NCI-H1930 (cell line): ENCODE measurements at regions not wholly inside any gene's neighbourhood (a gene's known extent, or its start where the extent isn't known, plus 50 kb on each side); places are given as distances from the start of the nearest gene placed in this dataset.
"Not testable (repeated sequence)": the region's sequence is repeated elsewhere in the genome, so short reads cannot be mapped to it uniquely, and the experiment has no call there.

Source experiments
- DNase-seq, 2 experiments: peaks; one replicate each; lab custom pipeline; 2025; lab: John Stamatoyannopoulos, UW

DNA sequence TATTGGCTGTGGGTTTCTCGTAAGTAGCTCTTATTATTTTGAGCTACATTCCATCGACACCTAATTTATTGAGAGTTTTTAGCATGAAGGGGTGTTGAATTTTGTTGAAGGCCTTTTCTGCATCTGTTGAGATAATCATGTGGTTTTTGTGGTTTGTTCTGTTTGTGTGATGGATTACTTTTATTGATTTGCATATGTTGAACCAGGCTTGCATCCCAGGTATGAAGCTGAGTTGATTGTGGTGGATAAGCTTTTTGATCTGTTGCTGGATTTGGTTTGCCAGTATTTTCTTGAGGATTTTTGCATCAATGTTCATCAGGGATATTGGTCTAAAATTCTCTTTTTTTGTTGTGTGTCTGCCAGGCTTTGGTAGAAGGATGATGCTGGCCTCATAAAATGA lies 301.5 kb downstream of the BCKDHB start:
- DNase-seq, result not testable (repeated sequence)

DNA sequence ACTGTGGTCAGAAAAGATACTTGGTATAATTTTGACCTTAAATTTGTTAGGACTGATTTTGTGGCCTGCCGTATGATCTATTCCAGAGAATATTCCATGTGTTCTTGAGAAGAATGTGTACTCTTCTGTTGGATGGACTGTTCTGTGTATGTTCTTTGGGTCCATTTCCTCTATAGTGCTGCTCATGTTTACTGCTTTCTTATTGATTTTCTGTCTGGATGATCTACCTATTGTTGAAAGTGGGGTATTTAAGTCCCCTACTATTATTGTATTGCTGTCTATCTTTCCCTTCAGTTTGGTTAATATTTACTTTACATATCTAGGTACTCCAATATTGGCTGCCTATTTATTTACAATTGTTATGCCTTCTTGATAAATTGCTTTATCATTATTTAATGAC lies 298.4 kb downstream of the BCKDHB start:
- no peak for DNase-seq

DNA sequence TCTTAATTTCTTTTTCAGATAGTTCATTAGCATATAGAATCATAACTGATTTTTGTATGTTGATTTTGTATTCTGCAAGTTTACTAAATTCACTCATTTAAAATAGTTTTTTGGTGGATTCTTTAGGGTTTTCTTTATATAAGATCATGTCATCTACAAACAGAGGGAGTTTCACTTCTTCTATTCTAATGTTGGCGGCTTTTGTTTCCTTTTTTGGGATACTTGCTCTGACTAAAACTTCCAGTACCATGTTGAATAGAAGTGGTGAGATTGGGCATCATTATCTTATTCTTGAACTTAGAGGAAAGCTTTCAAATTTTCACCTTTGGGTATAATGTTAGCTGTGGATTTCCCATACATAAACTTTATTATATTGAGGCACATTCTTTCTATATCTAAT lies 296.9 kb downstream of the BCKDHB start:
- DNase-seq, result no peak

DNA sequence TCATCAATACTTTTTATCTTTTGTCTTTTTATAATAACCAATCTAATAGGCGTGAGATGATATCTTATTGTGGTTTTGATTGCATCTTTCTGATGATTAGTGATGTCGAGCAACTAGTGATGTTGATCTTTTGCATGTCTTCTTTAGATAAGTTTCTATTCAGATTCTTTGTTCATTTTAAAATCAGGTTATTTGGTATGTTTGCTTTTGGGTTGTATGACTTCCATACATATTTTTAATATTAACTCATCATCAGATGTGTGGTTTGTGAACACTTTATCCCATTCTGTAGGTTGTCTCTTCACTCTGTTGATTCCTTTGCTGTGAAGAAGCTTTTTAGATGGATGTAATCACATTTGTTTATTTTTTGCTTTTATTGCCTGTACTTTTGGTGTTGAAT lies 295.8 kb downstream of the BCKDHB start:
- no peak for DNase-seq
